ENCODE measurements at regions not wholly inside any gene's neighbourhood (a gene's known extent, or its start where the extent isn't known, plus 50 kb on each side); places are given as distances from the start of the nearest gene placed in this dataset.
A peak's percentile ranks its signal among the peaks of the same experiment; 100 is the strongest.

- H3K4me1 Mint-ChIP-seq = no peaks in the 10 kb centered on the region
- H3K9me3 Mint-ChIP-seq = no peaks in the 10 kb centered on the region
- ATAC-seq (replicated peaks) = no peak
- H3K36me3 Mint-ChIP-seq (ENCODE audit: low read depth) = no peaks in the 10 kb centered on the region
- H3K27me3 Mint-ChIP-seq = peaks cover 6% of the 10 kb centered on the region
- no peak overlapping the region for H3K4me3 Mint-ChIP-seq
- H3K27ac Mint-ChIP-seq = no peak overlapping the region
These were observed 287.0 kb downstream of the ZEB1 start for GRCh38 chr10:31605861-31606525.

GRCh38 chr10:31605426-31605825, 286.4 kb downstream of the ZEB1 start:
- Mint-ChIP-seq H3K27ac (no peak overlapping the region), H3K9me3 (no peaks in the 10 kb centered on the region), H3K4me3 (no peak overlapping the region), H3K27me3 (peaks cover under 1% of the 10 kb centered on the region), H3K4me1 (no peaks in the 10 kb centered on the region), H3K36me3 (ENCODE audit: low read depth) (no peaks in the 10 kb centered on the region)
- ATAC-seq (replicated peaks) = no peak

DNA sequence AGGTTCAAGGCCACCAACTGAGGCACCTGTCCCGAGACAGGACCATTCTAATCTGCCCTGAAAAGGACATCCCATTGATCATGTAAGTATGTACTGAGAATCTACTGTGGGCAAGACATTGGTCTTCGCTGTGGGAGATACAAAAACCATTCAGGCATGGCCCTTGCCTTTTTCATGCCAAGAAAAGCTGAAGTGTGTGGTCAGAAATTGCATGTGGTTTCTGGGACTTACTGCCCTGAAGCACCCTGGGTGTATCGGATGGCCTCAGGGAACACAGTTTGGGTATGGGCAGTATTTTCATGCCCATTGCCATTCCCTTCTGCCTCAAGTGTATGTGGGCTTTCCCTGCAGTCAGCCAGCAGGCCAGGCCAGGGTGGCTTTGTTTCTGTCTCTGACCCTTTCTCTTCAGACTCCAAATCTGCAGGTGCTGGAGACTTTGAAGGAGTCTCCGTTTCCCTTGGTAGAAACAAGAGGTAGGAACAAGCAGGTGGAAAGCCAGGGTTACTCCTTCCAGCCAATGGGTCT, 285.7 kb downstream of the ZEB1 start:
- H3K36me3 Mint-ChIP-seq (ENCODE audit: low read depth) = no peaks in the 10 kb centered on the region
- H3K27me3 Mint-ChIP-seq = no peaks in the 10 kb centered on the region
- H3K4me3 Mint-ChIP-seq = peak overlapping the region; percentile 82
- ATAC-seq (replicated peaks) = no peak
- H3K9me3 Mint-ChIP-seq = no peaks in the 10 kb centered on the region
- H3K27ac Mint-ChIP-seq = no peak overlapping the region
- H3K4me1 Mint-ChIP-seq = no peaks in the 10 kb centered on the region

DNA sequence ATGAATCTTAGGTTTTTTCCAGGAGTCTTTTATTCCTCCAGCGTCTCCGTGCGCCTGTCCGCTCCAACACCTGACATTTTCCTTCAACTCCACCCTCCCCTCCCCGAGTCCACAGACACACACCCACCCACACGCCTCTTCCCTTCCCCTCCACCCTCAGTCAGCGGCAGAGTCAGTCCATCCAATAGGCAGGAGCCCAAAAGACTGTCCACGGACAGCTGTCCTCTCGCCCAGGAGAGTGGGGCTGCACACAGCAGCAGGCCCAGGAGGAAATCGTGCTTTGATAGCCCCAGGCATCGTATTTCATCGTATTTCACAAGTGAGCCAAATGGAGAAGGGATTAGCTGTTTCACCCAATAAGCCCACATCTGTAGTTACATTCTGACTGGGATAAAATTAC, 285.1 kb downstream of the ZEB1 start:
- H3K4me1 Mint-ChIP-seq = no peaks in the 10 kb centered on the region
- H3K27ac Mint-ChIP-seq = no peak overlapping the region
- ATAC-seq (replicated peaks) = no peak
- peak overlapping the region; percentile 82 for H3K4me3 Mint-ChIP-seq
- no peaks in the 10 kb centered on the region for H3K27me3 Mint-ChIP-seq
- H3K9me3 Mint-ChIP-seq = no peaks in the 10 kb centered on the region
- no peaks in the 10 kb centered on the region for H3K36me3 Mint-ChIP-seq (ENCODE audit: low read depth)

- Mint-ChIP-seq H3K9me3 (no peaks in the 10 kb centered on the region), H3K27ac (no peak overlapping the region), H3K27me3 (no peaks in the 10 kb centered on the region), H3K4me1 (no peaks in the 10 kb centered on the region), H3K36me3 (ENCODE audit: low read depth) (no peaks in the 10 kb centered on the region), H3K4me3 (peak overlapping the region; percentile 82)
- ATAC-seq (replicated peaks) = peak; percentile 97
These were observed 284.4 kb downstream of the ZEB1 start for GRCh38 chr10:31603235-31604087.

DNA sequence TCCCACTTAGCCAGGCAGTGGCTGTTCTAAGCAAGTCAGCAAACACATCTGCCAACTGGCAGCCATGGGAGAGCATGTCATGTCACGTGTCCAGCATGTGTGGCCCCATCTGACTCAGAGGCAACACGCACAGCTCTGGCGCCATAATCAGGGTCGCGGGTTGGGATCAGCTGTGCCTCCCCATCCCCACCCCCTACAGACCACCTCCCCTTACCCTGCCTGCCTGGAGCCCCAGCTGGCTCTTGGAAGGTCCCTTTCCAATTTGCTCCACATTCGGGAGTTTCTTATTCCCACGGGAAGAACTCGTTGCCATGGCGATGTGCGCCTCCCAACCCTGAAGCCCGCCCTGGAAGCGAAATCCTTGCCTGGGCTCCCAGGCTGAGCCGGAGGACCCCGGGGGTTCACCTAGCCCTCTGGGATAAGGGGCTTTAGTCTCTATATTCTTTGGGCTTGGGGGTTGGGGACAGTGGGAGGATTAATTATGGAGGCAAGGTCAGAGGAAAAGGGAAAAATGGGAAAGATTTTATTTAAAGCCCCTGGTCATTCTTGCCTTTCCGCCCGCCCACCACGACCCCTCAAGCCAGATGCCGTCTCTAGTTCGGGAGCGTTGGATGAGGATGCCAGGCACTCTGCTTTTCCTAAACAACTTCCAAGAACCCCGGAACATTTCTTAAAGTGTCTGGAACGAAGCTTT, 283.7 kb downstream of the ZEB1 start:
- H3K27ac Mint-ChIP-seq = no peak overlapping the region

DNA sequence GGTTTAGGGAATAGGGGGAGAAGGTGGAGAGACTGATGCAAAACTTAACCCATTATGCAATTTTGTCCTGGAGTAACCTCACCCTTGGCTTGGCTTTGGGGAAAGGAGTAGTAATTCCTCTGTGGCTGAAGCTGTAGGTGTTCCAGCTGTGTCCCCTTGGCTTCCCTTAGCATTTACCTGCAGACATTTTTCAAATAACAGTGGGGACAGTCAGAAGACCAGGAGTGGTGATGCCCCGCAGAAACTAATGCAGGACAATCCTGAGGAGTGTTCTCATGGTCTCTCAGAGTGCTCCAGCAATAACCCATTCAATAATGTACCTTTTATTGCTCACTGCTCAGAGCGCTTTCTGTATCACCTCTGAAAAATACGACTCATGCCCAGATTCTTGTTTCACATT, 282.1 kb downstream of the ZEB1 start:
- H3K4me3 Mint-ChIP-seq = no peak overlapping the region
- no peak overlapping the region for H3K27ac Mint-ChIP-seq
- no peaks in the 10 kb centered on the region for H3K4me1 Mint-ChIP-seq
- H3K9me3 Mint-ChIP-seq = no peaks in the 10 kb centered on the region
- no peak for ATAC-seq (replicated peaks)
- no peaks in the 10 kb centered on the region for H3K36me3 Mint-ChIP-seq (ENCODE audit: low read depth)
- H3K27me3 Mint-ChIP-seq = no peaks in the 10 kb centered on the region

More for the DNA sequence above, 283.7 kb downstream of the ZEB1 start:
- no peak for ATAC-seq (replicated peaks)
- no peaks in the 10 kb centered on the region for H3K9me3 Mint-ChIP-seq
- no peaks in the 10 kb centered on the region for H3K4me1 Mint-ChIP-seq
- H3K4me3 Mint-ChIP-seq = peak overlapping the region; percentile 82
- H3K27me3 Mint-ChIP-seq = no peaks in the 10 kb centered on the region
- no peaks in the 10 kb centered on the region for H3K36me3 Mint-ChIP-seq (ENCODE audit: low read depth)

DNA sequence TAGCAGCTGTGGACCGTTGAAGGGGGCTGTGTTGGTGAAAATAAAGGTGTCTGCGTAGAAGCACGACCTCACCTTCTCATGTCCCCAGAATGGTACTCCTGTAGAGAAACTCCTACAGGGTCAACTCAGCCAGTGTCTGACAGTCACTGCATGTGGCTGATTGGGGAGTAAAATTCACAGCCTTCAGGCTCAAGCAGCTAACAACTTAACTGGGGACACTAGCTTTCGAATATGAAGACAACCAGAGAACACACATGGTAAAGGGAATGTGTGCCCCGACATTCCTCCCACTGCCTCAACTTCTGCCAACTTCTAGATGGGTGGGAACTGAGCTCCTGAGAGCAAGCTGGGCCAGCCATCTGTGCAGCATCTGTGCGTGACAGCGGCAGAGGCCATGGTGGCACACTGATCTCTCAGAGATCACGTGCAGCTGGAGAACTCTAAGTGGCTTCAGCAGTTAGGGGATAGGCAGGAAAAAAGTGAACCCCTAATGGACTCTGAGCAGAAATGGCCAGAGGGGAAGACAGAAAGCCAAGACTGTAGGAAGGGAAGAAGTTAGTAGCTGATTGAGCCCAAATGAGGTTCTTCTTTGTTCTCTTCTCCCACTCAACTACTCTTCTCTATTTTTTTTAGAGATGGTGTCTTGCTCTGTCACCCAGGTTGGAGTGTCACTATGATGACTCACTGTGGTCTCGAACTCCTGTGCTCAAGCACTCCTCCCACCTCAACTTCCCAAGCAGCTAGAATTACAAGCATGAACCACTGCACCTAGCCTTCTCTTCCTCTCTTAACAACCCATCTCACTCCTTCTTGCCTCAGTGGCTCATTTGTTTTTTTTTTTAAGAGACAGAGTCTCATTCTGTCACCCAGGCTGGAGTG, 280.8 kb downstream of the ZEB1 start:
- H3K4me1 Mint-ChIP-seq = no peaks in the 10 kb centered on the region
- no peak overlapping the region for H3K27ac Mint-ChIP-seq
- no peak overlapping the region for H3K4me3 Mint-ChIP-seq
- no peaks in the 10 kb centered on the region for H3K36me3 Mint-ChIP-seq (ENCODE audit: low read depth)
- peaks cover 4% of the 10 kb centered on the region for H3K27me3 Mint-ChIP-seq
- H3K9me3 Mint-ChIP-seq = no peaks in the 10 kb centered on the region
- peak; percentile 36 for ATAC-seq (replicated peaks)

DNA sequence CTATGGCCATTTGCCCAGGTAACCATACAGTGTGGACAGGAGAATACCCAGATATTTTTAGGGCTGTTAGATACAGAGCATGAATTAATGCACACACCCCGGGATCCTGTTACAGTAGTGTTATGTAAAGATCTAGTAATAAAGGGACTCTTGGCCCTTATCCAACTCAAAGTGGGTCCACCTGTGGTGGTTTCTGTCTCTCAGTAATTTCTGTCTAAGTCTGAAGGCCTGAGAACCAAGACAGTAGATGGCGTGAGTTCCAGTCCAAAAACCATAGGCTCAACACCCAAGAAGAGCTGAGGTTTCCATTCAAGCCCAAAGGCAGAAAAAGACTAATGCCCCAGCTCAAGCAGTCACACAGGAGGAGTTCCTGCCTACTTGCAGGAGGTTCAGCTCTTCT, 277.7 kb downstream of the ZEB1 start:
- Mint-ChIP-seq H3K27me3 (peaks cover 20% of the 10 kb centered on the region), H3K4me3 (no peak overlapping the region), H3K4me1 (no peaks in the 10 kb centered on the region), H3K36me3 (ENCODE audit: low read depth) (no peaks in the 10 kb centered on the region), H3K27ac (no peak overlapping the region), H3K9me3 (peaks cover 6% of the 10 kb centered on the region)
- ATAC-seq (replicated peaks) = no peak

DNA sequence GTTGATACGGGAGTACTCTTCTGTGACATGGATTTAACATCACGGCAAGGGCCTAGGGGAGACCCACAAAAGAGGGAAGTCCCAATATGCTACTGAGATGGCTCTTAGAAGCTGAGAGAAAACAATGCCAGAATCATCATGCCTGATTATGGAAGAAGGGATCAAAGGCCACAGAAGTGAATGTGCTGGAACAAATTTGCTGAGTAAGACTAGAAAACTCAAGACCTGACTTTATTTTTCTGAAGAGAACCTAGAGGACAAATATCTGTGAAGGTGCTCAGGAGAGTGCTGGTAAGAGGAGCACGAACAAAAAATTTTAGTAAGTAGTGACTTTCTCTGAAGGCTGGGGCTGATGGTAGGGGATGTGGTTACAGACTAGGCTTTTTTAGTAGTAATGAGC, 277.0 kb downstream of the ZEB1 start:
- peaks cover 21% of the 10 kb centered on the region for H3K27me3 Mint-ChIP-seq
- no peak for ATAC-seq (replicated peaks)

GRCh38 chr10:31594347-31594873, 275.4 kb downstream of the ZEB1 start:
- Mint-ChIP-seq H3K27ac (no peak overlapping the region), H3K4me1 (no peaks in the 10 kb centered on the region), H3K4me3 (no peak overlapping the region), H3K27me3 (peaks cover 29% of the 10 kb centered on the region), H3K36me3 (ENCODE audit: low read depth) (no peaks in the 10 kb centered on the region), H3K9me3 (peaks cover 10% of the 10 kb centered on the region)
- no peak for ATAC-seq (replicated peaks)

More for the DNA sequence above, 277.0 kb downstream of the ZEB1 start:
- H3K36me3 Mint-ChIP-seq (ENCODE audit: low read depth) = no peaks in the 10 kb centered on the region
- H3K4me1 Mint-ChIP-seq = no peaks in the 10 kb centered on the region
- H3K9me3 Mint-ChIP-seq = peaks cover 7% of the 10 kb centered on the region
- no peak overlapping the region for H3K4me3 Mint-ChIP-seq
- H3K27ac Mint-ChIP-seq = no peak overlapping the region

- no peak for ATAC-seq (replicated peaks)
- Mint-ChIP-seq H3K27ac (no peak overlapping the region), H3K4me1 (no peaks in the 10 kb centered on the region)
These were observed 274.1 kb downstream of the ZEB1 start for GRCh38 chr10:31593124-31593523.

DNA sequence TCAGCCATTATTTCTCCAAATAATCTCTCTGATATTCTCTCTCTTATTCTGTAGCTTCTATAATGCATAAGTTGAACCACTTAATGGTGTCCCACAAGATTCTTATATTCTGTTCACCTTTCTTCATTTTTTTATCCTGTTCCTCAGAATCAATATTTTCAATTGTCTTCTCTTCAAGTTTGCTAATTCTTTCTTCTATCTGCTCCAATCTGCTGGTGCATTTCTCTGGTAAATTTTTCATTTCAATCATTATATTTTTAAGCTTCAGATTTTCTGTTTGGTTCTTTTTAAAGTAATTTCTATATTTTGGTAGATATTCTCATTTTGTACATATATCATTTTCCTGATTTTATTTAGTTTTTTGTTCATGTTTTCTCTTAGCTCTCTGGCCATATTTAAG, 272.6 kb downstream of the ZEB1 start:
- H3K4me3 Mint-ChIP-seq = no peak overlapping the region
- H3K27ac Mint-ChIP-seq = no peak overlapping the region
- peaks cover 38% of the 10 kb centered on the region for H3K27me3 Mint-ChIP-seq
- H3K9me3 Mint-ChIP-seq = peaks cover 10% of the 10 kb centered on the region
- H3K4me1 Mint-ChIP-seq = no peaks in the 10 kb centered on the region
- no peak for ATAC-seq (replicated peaks)
- H3K36me3 Mint-ChIP-seq (ENCODE audit: low read depth) = no peaks in the 10 kb centered on the region

More at GRCh38 chr10:31593124-31593523, 274.1 kb downstream of the ZEB1 start:
- H3K36me3 Mint-ChIP-seq (ENCODE audit: low read depth) = no peaks in the 10 kb centered on the region
- peaks cover 29% of the 10 kb centered on the region for H3K27me3 Mint-ChIP-seq
- H3K9me3 Mint-ChIP-seq = peaks cover 10% of the 10 kb centered on the region
- H3K4me3 Mint-ChIP-seq = no peak overlapping the region
